H7 (cell line): ENCODE measurements at regions not wholly inside any gene's neighbourhood (a gene's known extent, or its start where the extent isn't known, plus 50 kb on each side); places are given as distances from the start of the nearest gene placed in this dataset.
"Not testable (repeated sequence)": the region's sequence is repeated elsewhere in the genome, so short reads cannot be mapped to it uniquely, and the experiment has no call there.

ENCODE experiments used
- DNase-seq: peaks from one replicate; pipeline ENCODE4 v3.0.0; 2012
- H3K27me3 ChIP-seq: 2 replicates; pipeline ENCODE4 v1.6.0; 2011; ENCODE audit warnings: mild to moderate bottlenecking, low read length; ENCODE audit not compliant: control insufficient read depth, insufficient read depth
- H3K36me3 ChIP-seq: replicated peaks from 2 replicates; pipeline ENCODE4 v1.5.1; 2011; ENCODE audit warnings: low read length; ENCODE audit not compliant: control insufficient read depth, insufficient read depth
- H3K4me3 ChIP-seq: 2 replicates; pipeline ENCODE4 v1.5.1; 2011; ENCODE audit warnings: low read depth, mild to moderate bottlenecking, control low read depth, low read length, moderate library complexity; ENCODE audit not compliant: insufficient read depth

DNA sequence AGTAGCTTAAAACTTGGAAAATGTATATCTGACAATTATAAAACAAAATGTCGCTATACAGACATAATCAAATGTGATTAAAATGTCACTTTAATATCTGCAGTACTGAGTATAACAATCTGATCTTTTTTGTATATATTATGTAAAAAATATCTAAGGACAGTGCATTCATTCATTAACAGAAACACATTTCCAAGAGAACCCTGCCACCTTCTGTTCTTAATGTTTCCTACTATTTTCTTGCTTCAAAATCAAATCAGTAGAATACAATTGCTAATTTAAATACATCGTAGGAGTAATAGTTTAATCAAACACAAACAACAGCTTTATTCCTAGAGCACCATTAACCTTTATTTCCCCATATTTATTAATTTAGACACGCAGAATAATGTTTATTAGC, 142.6 kb upstream of the ST8SIA4 start:
- H3K4me3 ChIP-seq = no peak overlapping the region
- no peaks in the 10 kb centered on the region for H3K27me3 ChIP-seq
- DNase-seq = no peak
- H3K36me3 ChIP-seq = no peaks in the 10 kb centered on the region

DNA sequence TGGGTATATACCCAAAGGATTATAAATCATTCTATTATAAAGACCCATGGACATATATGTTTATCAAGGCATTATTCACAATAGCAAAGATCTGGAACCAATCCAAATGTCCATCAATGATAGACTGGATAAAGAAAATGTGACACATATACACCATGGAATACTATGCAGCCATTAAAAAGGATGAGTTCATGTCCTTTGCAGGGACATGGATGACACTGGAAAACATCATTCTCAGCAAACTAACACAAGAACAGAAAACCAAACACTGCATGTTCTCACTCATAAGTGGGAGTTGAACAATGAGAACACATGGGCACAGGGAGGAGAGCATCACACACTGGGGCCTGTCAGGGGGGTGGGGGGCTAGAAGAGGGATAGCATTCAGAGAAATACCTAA, 136.9 kb upstream of the ST8SIA4 start:
- not testable (repeated sequence) for H3K4me3 ChIP-seq, DNase-seq, H3K36me3 ChIP-seq

DNA sequence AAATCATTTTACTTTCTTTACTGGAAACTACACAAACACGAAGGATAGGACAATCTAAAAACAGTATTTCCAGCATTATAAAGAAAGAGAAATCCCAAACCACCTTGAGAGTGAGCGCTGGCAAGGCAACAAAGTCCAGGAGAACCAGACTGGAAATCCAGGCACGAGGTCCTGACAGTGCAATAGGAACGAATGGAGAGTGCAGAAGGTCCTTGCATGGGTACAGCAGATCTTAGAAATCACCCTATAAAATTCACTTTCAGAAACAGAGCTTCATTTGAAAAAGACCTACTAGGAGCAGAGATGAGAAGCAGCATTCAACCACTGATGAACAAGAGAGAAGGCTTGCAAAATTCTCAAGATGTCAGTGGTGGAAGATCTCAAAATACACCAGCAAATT, 133.7 kb upstream of the ST8SIA4 start:
- Histone ChIP-seq H3K27me3 (no peaks in the 10 kb centered on the region), H3K4me3 (no peak overlapping the region), H3K36me3 (no peaks in the 10 kb centered on the region)
- no peak for DNase-seq

More for the DNA sequence above, 136.9 kb upstream of the ST8SIA4 start:
- not testable (repeated sequence) for H3K27me3 ChIP-seq

DNA sequence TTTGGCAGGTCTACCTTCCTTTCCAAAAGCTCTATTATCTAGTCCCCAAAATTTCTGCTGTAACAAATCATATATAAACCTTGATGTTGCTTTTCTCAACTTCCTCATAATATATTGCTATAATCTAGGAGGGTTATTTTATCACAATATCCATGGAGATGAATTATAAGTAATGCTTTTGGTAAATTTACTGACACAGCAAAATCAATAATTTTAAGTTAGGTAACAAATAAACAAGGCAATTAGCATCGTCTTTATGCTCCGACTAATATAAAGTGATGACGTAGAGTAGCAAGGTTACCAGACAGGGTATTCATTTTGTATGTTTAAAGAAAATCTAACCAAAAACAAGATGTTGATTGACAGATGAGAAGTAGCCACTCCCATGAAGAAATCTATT, 132.3 kb upstream of the ST8SIA4 start:
- DNase-seq = no peak
- H3K4me3 ChIP-seq = no peak overlapping the region

DNA sequence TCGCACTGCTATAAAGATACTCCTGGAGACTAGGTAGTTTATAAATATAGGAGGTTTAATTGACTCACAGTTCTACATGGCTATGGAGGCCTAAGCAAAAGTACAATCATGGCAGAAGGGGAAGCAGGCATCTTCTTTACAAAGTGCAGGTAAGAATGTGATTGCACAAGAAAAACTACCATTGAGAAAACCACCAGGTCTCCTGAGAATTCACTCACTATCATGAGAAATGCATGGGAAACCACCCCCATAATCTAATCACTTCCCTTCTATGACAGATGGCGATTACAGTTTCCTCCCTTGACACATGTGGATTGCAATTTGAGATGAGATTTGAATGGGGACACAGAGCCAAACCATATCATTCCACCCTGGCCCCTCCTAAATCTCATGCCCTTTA, 121.2 kb upstream of the ST8SIA4 start:
- DNase-seq = no peak
- Histone ChIP-seq H3K36me3 (no peaks in the 10 kb centered on the region), H3K27me3 (no peaks in the 10 kb centered on the region), H3K4me3 (no peak overlapping the region)

More for the DNA sequence above, 132.3 kb upstream of the ST8SIA4 start:
- H3K36me3 ChIP-seq = no peaks in the 10 kb centered on the region
- H3K27me3 ChIP-seq = no peaks in the 10 kb centered on the region

DNA sequence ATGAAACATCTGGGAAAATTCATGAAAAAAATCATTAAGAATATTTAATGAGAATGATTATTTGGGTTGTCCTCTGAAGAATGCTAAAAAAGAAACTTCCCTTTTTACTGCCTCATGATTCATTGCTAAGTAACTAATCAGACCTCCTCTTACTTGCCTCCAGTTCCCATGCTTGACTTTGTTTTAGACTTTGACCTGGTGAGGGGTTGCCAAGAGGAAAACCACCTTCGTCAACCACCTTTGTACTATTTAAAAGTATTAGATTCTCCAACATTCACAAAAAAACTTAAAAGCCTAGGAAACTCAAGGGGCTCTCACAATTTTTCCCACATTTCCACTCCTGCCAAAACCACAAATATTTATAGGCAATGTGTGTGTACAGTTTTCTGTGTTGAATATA, 115.2 kb upstream of the ST8SIA4 start:
- no peaks in the 10 kb centered on the region for H3K36me3 ChIP-seq
- H3K4me3 ChIP-seq = no peak overlapping the region
- DNase-seq = no peak
- H3K27me3 ChIP-seq = no peaks in the 10 kb centered on the region

DNA sequence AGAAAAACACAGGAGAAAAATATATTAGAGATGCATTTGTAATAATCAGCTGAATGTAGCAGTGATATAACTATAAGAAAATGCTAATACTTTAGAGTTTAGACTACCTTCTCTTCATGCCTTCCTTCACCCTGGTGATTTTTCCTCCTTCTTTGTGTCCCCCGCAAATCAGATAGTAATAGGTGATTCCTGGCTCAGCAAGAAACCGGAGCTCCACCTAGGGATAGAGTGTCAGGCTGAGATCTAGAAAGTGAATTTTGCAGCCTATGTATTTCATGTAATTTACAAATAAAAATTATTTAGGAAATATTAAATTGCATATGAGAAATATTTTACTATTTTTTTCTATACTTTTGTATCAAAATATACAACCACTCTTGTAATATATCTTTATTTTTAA, 109.8 kb upstream of the ST8SIA4 start:
- Histone ChIP-seq H3K36me3 (no peaks in the 10 kb centered on the region), H3K27me3 (no peaks in the 10 kb centered on the region), H3K4me3 (no peak overlapping the region)
- DNase-seq = no peak

DNA sequence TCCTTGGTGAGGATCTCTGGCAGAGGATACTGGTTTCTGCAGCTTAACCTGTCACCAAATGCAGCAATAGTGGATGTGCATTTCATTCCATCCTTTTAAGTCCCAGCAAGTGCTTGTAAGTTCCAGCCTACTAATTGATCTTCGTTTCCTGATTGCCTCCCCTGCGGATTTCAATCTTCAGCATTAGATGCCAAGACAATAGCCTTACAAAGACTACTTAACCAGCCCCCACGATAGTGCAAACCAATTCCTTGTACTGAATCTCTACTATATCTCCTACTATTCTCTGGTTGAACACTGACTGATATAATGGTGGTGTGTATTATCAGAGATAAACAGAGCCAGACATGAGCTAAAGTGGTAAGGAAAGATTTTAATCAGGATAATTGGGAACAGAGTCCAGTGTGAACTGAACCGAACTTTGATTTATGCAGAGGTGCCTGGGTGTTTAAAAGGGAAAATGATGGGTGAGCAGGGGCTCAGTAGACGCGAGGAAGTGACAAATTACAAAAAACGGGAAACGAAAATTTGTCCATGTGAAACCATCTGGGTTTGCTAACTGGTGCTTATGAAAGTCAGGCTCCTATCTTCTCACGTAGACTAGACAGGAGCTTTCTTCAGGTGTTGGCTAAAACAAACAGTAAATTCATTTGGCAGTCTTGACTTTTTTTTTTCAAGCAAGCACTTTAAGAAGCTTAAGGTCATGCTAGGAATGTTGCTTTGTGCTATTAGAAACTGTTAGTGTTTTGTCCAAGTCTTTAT, 106.9 kb upstream of the ST8SIA4 start:
- DNase-seq = no peak
- no peaks in the 10 kb centered on the region for H3K36me3 ChIP-seq
- no peak overlapping the region for H3K4me3 ChIP-seq
- H3K27me3 ChIP-seq = no peaks in the 10 kb centered on the region

DNA sequence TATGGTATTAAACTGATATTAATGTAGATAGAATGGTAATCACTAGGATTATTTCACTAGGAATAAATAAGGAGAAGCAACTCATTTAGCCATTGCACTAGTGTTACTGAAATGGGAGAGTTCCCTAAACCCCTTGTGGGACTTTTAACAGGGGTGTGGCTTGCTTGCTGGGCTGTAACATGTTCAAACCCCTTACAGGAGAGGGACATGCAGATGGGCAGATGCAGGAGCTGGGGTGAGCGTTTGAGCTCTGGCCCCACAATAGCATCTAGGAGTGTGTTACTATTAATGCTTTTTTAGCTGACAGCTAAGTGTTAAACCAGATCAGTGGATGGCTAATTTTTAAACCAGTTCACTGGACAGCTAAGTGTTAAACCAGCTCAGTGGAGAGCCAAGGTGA, 89.3 kb upstream of the ST8SIA4 start:
- no peaks in the 10 kb centered on the region for H3K27me3 ChIP-seq
- H3K36me3 ChIP-seq = no peaks in the 10 kb centered on the region
- H3K4me3 ChIP-seq = no peak overlapping the region
- DNase-seq = no peak

DNA sequence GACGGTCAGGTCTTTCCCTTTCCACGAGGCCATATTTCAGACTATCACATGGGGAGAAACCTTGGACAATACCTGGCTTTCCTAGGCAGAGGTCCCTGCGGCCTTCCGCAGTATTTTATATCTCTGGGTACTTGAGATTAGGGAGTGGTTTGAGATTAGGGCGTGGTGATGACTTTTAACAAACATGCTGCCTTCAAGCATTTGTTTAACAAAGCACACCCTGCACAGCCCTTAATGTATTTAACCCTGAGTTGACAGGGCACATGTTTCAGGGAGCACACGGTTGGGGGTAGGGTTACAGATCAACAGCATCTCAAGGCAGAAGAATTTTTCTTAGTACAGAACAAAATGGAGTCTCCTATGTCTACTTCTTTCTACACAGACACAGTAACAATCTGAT, 80.5 kb upstream of the ST8SIA4 start:
- not testable (repeated sequence) for DNase-seq, H3K27me3 ChIP-seq, H3K36me3 ChIP-seq, H3K4me3 ChIP-seq

DNA sequence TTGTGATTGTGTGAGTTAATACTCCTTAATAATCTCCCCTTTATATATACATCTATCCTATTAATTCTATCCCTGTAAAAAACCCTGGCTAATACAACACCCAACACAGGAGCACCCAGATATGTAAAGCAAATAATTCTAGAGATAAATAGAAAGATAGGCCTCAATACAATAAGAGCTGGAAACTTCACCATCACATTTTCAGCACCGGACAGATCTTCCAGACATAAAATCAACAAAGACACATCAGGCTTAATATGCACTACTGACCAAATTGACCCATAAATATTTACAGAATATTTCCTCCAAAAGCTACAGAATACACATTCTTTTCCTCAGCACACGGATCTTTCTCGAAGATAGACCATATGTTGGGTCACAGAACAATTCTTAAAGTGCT, 71.0 kb upstream of the ST8SIA4 start:
- Histone ChIP-seq H3K27me3 (no peaks in the 10 kb centered on the region), H3K36me3 (no peaks in the 10 kb centered on the region), H3K4me3 (no peak overlapping the region)
- DNase-seq = no peak

DNA sequence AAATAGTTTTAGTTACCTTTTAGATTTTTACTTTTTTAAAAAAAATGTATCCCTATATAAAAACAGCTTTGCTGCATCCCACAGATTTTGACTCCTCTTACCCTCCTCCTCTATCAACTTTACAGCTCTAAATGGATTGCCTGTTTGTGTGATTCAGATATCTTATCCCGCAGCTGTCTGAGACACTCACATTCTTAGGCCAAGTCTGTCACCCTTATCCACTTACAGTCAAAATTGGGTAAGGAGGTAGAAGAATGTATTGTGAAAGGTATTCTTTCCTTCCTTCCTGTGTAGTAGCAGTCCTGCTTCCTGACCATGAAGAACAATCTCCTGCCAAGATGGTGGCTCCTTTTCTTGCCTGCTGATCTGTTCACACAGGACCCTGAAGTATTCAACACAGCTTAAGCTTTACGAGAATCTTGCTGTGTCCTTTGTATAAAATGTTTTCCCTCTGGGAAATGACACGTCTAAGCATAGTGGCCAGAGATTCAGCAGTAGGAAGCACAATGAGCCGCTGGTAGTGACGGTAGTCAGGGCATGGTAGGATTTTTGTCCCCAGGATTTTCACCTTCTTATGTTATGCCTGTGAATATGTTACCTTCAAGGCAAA, 67.7 kb upstream of the ST8SIA4 start:
- DNase-seq = no peak
- H3K4me3 ChIP-seq = no peak overlapping the region
- no peaks in the 10 kb centered on the region for H3K27me3 ChIP-seq
- H3K36me3 ChIP-seq = no peaks in the 10 kb centered on the region

DNA sequence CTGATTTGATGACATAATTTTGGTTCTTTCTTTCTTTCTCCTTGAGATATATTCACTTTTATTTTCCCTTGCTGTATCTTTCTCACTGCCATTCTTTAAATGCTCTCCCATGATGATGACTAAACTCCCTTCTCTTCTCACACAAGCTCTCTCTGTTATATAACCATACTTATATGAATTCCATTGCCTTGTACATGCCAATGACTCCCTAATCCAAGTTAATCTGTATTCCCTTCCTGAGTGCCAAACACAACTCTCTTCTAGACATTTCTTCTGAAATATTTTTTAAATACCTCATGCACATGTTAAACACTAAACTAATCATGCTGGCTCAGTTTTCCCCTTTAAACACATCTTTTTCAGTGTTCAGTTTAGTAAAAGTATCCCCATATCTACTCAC, 62.2 kb upstream of the ST8SIA4 start:
- no peak for DNase-seq
- H3K36me3 ChIP-seq = no peaks in the 10 kb centered on the region
- H3K4me3 ChIP-seq = no peak overlapping the region
- H3K27me3 ChIP-seq = no peaks in the 10 kb centered on the region
